ENCODE measurements at regions not wholly inside any gene's neighbourhood (a gene's known extent, or its start where the extent isn't known, plus 50 kb on each side); places are given as distances from the start of the nearest gene placed in this dataset.
"Not testable (repeated sequence)": the region's sequence is repeated elsewhere in the genome, so short reads cannot be mapped to it uniquely, and the experiment has no call there.

DNA sequence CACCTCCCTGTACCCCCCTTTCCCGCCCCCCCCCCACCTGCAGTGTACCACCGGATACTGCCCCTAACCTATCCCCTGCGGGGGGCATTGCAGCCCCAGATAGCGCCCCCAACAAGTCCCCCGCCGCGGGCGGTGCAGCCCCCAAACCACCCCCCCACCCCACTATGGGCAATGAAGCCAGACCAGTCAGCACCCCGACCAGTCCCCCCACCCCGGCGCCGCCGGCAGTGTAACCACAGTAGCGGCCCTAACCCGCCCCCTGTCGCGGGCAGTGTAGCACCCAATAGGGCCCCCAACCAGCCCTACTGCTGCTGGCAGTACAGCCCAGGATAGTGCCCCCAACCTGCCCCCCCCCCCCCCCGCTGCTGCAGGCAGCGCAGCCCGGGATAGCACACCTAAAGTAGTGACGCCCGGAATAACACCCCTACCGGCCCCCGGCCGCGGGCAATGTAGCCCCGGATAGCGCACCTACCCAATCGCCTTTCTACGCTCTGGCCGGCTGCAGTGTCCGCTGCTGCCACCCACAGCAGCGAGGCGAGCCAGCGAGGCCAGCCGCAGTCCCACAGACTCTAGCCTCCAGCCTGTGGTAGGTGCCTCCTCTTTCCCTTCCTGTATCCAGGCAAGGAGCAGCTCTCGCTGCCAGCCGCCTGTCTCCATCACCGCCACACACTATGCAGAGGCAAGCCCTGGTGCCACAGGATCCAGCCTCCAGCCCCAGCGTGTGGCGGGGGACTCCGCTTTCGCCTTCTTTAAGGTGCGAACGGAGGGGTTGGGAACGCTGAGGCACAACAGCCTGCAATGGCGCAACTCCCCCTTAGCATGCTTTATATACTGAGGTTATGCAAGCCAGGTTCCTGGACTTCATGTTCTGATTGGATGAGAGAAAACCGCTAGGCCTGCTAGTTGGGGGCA lies 229.3 kb downstream of the LIPI start:
- H3K9me3 Mint-ChIP-seq; H3K36me3 Mint-ChIP-seq (ENCODE audit: low read depth); H3K4me3 Mint-ChIP-seq; H3K4me1 Mint-ChIP-seq (ENCODE audit: low read depth); H3K27ac Mint-ChIP-seq; H3K27me3 Mint-ChIP-seq (ENCODE audit: low read depth): not testable (repeated sequence)

- not testable (repeated sequence) for H3K9me3 Mint-ChIP-seq; H3K36me3 Mint-ChIP-seq (ENCODE audit: low read depth); H3K27me3 Mint-ChIP-seq (ENCODE audit: low read depth); H3K27ac Mint-ChIP-seq; H3K4me1 Mint-ChIP-seq (ENCODE audit: low read depth)
- H3K4me3 Mint-ChIP-seq = peak overlapping the region; percentile 56
Observed at GRCh38 chr21:13980115-13980662, 230.6 kb downstream of the LIPI start.

GRCh38 chr21:13979608-13980007 lies 231.1 kb downstream of the LIPI start:
- not testable (repeated sequence) for H3K27me3 Mint-ChIP-seq (ENCODE audit: low read depth); H3K9me3 Mint-ChIP-seq; H3K27ac Mint-ChIP-seq; H3K4me3 Mint-ChIP-seq; H3K36me3 Mint-ChIP-seq (ENCODE audit: low read depth); H3K4me1 Mint-ChIP-seq (ENCODE audit: low read depth)

DNA sequence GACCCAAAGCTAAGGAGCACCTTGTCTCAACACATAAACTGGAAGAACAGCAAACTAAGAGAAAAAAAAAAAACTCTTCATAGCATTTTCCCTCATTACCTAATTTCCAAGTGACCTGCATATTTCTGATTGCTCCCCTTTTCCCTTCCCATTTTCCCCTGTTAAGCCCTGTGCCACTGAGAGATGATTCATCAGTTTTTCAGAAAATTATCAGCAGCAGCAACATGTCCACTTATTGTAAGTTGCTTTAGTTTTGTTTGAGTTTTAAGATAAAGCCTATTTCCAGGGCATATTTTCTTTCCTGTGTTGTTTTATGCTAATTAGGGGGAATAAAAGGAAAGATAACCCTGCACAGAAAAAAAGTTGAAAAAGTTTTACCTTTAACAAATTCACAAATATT lies 236.2 kb downstream of the LIPI start:
- not testable (repeated sequence) for H3K4me1 Mint-ChIP-seq (ENCODE audit: low read depth); H3K27ac Mint-ChIP-seq; H3K36me3 Mint-ChIP-seq (ENCODE audit: low read depth); H3K27me3 Mint-ChIP-seq (ENCODE audit: low read depth); H3K9me3 Mint-ChIP-seq; H3K4me3 Mint-ChIP-seq

GRCh38 chr21:13969853-13970252 lies 240.9 kb downstream of the LIPI start:
- not testable (repeated sequence) for H3K4me1 Mint-ChIP-seq (ENCODE audit: low read depth); H3K27me3 Mint-ChIP-seq (ENCODE audit: low read depth); H3K27ac Mint-ChIP-seq; H3K4me3 Mint-ChIP-seq; H3K36me3 Mint-ChIP-seq (ENCODE audit: low read depth); H3K9me3 Mint-ChIP-seq

- H3K27ac Mint-ChIP-seq; H3K4me1 Mint-ChIP-seq (ENCODE audit: low read depth); H3K9me3 Mint-ChIP-seq; H3K36me3 Mint-ChIP-seq (ENCODE audit: low read depth); H3K4me3 Mint-ChIP-seq; H3K27me3 Mint-ChIP-seq (ENCODE audit: low read depth): not testable (repeated sequence)
Observed at GRCh38 chr21:13969002-13969401, 241.8 kb downstream of the LIPI start.

GRCh38 chr21:13963259-13963658 lies 247.5 kb downstream of the LIPI start:
- not testable (repeated sequence) for H3K27ac Mint-ChIP-seq; H3K36me3 Mint-ChIP-seq (ENCODE audit: low read depth); H3K4me1 Mint-ChIP-seq (ENCODE audit: low read depth); H3K4me3 Mint-ChIP-seq; H3K27me3 Mint-ChIP-seq (ENCODE audit: low read depth); H3K9me3 Mint-ChIP-seq

- Mint-ChIP-seq H3K9me3 (no peaks in the 10 kb centered on the region), H3K4me1 (ENCODE audit: low read depth) (no peaks in the 10 kb centered on the region), H3K4me3 (no peak overlapping the region), H3K36me3 (ENCODE audit: low read depth) (no peaks in the 10 kb centered on the region), H3K27ac (no peak overlapping the region), H3K27me3 (ENCODE audit: low read depth) (no peaks in the 10 kb centered on the region)
Observed at GRCh38 chr21:13937236-13937635, 273.5 kb downstream of the LIPI start.

- not testable (repeated sequence) for H3K9me3 Mint-ChIP-seq, H3K27ac Mint-ChIP-seq
Observed at GRCh38 chr21:13936033-13936937, 274.5 kb downstream of the LIPI start.

GRCh38 chr21:13935396-13936032 lies 275.2 kb downstream of the LIPI start:
- not testable (repeated sequence) for H3K27me3 Mint-ChIP-seq (ENCODE audit: low read depth); H3K4me3 Mint-ChIP-seq; H3K4me1 Mint-ChIP-seq (ENCODE audit: low read depth); H3K27ac Mint-ChIP-seq; H3K36me3 Mint-ChIP-seq (ENCODE audit: low read depth); H3K9me3 Mint-ChIP-seq

More at GRCh38 chr21:13936033-13936937, 274.5 kb downstream of the LIPI start:
- H3K36me3 Mint-ChIP-seq (ENCODE audit: low read depth); H3K27me3 Mint-ChIP-seq (ENCODE audit: low read depth); H3K4me1 Mint-ChIP-seq (ENCODE audit: low read depth); H3K4me3 Mint-ChIP-seq: not testable (repeated sequence)

GRCh38 chr21:13934887-13935342 lies 275.8 kb downstream of the LIPI start:
- not testable (repeated sequence) for H3K27ac Mint-ChIP-seq; H3K27me3 Mint-ChIP-seq (ENCODE audit: low read depth); H3K36me3 Mint-ChIP-seq (ENCODE audit: low read depth); H3K4me1 Mint-ChIP-seq (ENCODE audit: low read depth); H3K4me3 Mint-ChIP-seq; H3K9me3 Mint-ChIP-seq

GRCh38 chr21:13923175-13923574 lies 287.6 kb downstream of the LIPI start:
- H3K4me3 Mint-ChIP-seq; H3K4me1 Mint-ChIP-seq (ENCODE audit: low read depth); H3K36me3 Mint-ChIP-seq (ENCODE audit: low read depth); H3K27me3 Mint-ChIP-seq (ENCODE audit: low read depth); H3K27ac Mint-ChIP-seq; H3K9me3 Mint-ChIP-seq: not testable (repeated sequence)

DNA sequence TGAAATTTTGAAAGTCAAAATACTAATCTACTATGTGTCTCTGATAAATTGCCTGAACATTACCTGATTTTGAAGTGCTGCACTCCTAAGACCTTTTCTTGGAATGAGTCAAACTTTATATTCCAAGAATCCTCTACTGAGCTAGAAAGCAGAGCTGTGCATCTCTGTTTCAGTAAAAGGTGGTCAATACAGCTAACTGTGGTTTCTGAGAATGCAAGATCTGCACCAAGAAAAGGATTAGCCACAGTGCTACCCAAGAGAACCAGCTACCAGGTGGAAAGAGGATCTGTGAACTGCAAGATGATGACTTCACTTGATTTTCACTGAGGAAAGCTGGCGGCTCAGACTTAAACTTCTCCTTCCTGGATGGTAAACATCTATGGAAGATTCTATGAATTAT lies 289.3 kb downstream of the LIPI start:
- H3K4me3 Mint-ChIP-seq; H3K27me3 Mint-ChIP-seq (ENCODE audit: low read depth); H3K27ac Mint-ChIP-seq; H3K9me3 Mint-ChIP-seq; H3K36me3 Mint-ChIP-seq (ENCODE audit: low read depth); H3K4me1 Mint-ChIP-seq (ENCODE audit: low read depth): not testable (repeated sequence)

- H3K4me3 Mint-ChIP-seq; H3K36me3 Mint-ChIP-seq (ENCODE audit: low read depth); H3K27ac Mint-ChIP-seq; H3K9me3 Mint-ChIP-seq; H3K4me1 Mint-ChIP-seq (ENCODE audit: low read depth); H3K27me3 Mint-ChIP-seq (ENCODE audit: low read depth): not testable (repeated sequence)
Observed at GRCh38 chr21:13907385-13907784, 297.8 kb downstream of the POTED start.
